ENCODE measurements at regions not wholly inside any gene's neighbourhood (a gene's known extent, or its start where the extent isn't known, plus 50 kb on each side); places are given as distances from the start of the nearest gene placed in this dataset.

- TF ChIP-seq CTCF (IDR thresholded peaks at IDR 0.05) (no peak), POLR2A (IDR thresholded peaks at IDR 0.05) (no peak)
Observed at GRCh38 chr21:34279285-34279684, 84.5 kb upstream of the KCNE2 start.

All from prostate gland (tissue), 2 donors.